OCI-LY1 (cell line): ENCODE measurements at regions not wholly inside any gene's neighbourhood (a gene's known extent, or its start where the extent isn't known, plus 50 kb on each side); places are given as distances from the start of the nearest gene placed in this dataset.

Experiments used
- H2AFZ ChIP-seq: fragments of 200-600 bp; sonication (generic), shearing (Covaris generic); 2 replicates; pipeline ENCODE4 v1.6.0; 2014; ENCODE audit warnings: antibody characterized with exemption, mild to moderate bottlenecking, low read length
- H3F3A ChIP-seq: fragments of 200-600 bp; sonication (generic), shearing (Covaris generic); 2 replicates; pipeline ENCODE4 v1.6.0; 2014; ENCODE audit warnings: mild to moderate bottlenecking, antibody characterized with exemption, low read length, moderate library complexity; ENCODE audit not compliant: insufficient read depth
- H3K27ac ChIP-seq: fragments of 200-600 bp; sonication (generic); 2 replicates; pipeline ENCODE4 v1.5.1; 2014; ENCODE audit warnings: low read length, mixed run types, mild to moderate bottlenecking, low read depth; ENCODE audit not compliant: poor library complexity, severe bottlenecking
- H3K27me3 ChIP-seq: fragments of 200-600 bp; sonication (generic); 2 replicates; pipeline ENCODE4 v1.6.0; 2014; ENCODE audit warnings: antibody characterized with exemption, mild to moderate bottlenecking, low read length, moderate library complexity; ENCODE audit not compliant: insufficient read depth
- H3K36me3 ChIP-seq: fragments of 200-600 bp; sonication (generic); 2 replicates; pipeline ENCODE4 v1.6.1; 2014; ENCODE audit warnings: mild to moderate bottlenecking, antibody characterized with exemption, low read length, moderate library complexity, mixed read lengths; ENCODE audit not compliant: insufficient read depth
- H3K4me1 ChIP-seq: fragments of 200-600 bp; sonication (generic); 2 replicates; pipeline ENCODE4 v1.5.1; 2014; ENCODE audit warnings: mild to moderate bottlenecking, low read length, moderate library complexity; ENCODE audit not compliant: insufficient read depth, severe bottlenecking
- H3K4me2 ChIP-seq: fragments of 200-600 bp; sonication (generic), shearing (Covaris generic); 2 replicates; pipeline ENCODE4 v1.6.1; 2014; ENCODE audit warnings: low read length
- H3K4me3 ChIP-seq: fragments of 200-600 bp; sonication (generic); 2 replicates; pipeline ENCODE4 v1.5.1; 2014; ENCODE audit warnings: low read length, low read depth, mild to moderate bottlenecking, mixed read lengths; ENCODE audit not compliant: poor library complexity, severe bottlenecking
- H3K79me2 ChIP-seq: fragments of 200-600 bp; shearing (Covaris generic); 2 replicates; pipeline ENCODE4 v1.6.1; 2016; ENCODE audit warnings: mixed run types, low read length, mixed read lengths; ENCODE audit not compliant: insufficient read depth
- H3K9ac ChIP-seq: fragments of 200-600 bp; sonication (generic), shearing (Covaris generic); 2 replicates; pipeline ENCODE4 v1.6.1; 2014; ENCODE audit warnings: mild to moderate bottlenecking, low read length, mixed read lengths
- H3K9me2 ChIP-seq: fragments of 200-600 bp; sonication (generic), shearing (Covaris generic); 2 replicates; pipeline ENCODE4 v1.6.1; 2014; ENCODE audit warnings: low read depth, mild to moderate bottlenecking, low read length, mixed read lengths
- H3K9me3 ChIP-seq: fragments of 200-600 bp; shearing (Covaris generic); 2 replicates; pipeline ENCODE4 v1.6.1; 2014; ENCODE audit warnings: low read length, mixed read lengths
- H4K20me1 ChIP-seq: fragments of 200-600 bp; sonication (generic), shearing (Covaris generic); 2 replicates; pipeline ENCODE4 v1.6.0; 2016; ENCODE audit warnings: mild to moderate bottlenecking, low read length; ENCODE audit not compliant: insufficient read depth
- CTCF ChIP-seq: fragments of 200-600 bp; sonication (generic), shearing (Covaris generic); IDR thresholded peaks from 2 replicates; pipeline ENCODE4 v1.5.1; 2017; ENCODE audit warnings: mild to moderate bottlenecking, antibody characterized with exemption, low read length, moderate library complexity, mixed read lengths
- EZH2 ChIP-seq: fragments of 200-600 bp; sonication (generic), shearing (Covaris generic); IDR thresholded peaks from 2 replicates; pipeline ENCODE4 v1.8.0; 2017; ENCODE audit warnings: borderline replicate concordance, mixed run types, mild to moderate bottlenecking, antibody characterized with exemption, low read length, moderate library complexity, mixed read lengths

GRCh38 chr20:51195419-51195901 is 172.6 kb upstream of the KCNG1 start:
- Histone ChIP-seq H2AFZ (no peak overlapping the region), H3K79me2 (no peaks in the 10 kb centered on the region), H4K20me1 (no peaks in the 10 kb centered on the region), H3K9ac (no peak overlapping the region), H3K4me1 (no peaks in the 10 kb centered on the region), H3K4me2 (no peak overlapping the region), H3K27me3 (no peaks in the 10 kb centered on the region; the same call in 1 of the 2 replicates), H3F3A (no peaks in the 10 kb centered on the region), H3K9me3 (no peaks in the 10 kb centered on the region), H3K27ac (no peak overlapping the region), H3K4me3 (no peak overlapping the region), H3K36me3 (no peaks in the 10 kb centered on the region), H3K9me2 (no peaks in the 10 kb centered on the region)
- TF ChIP-seq CTCF (no peak), EZH2 (no peak)

DNA sequence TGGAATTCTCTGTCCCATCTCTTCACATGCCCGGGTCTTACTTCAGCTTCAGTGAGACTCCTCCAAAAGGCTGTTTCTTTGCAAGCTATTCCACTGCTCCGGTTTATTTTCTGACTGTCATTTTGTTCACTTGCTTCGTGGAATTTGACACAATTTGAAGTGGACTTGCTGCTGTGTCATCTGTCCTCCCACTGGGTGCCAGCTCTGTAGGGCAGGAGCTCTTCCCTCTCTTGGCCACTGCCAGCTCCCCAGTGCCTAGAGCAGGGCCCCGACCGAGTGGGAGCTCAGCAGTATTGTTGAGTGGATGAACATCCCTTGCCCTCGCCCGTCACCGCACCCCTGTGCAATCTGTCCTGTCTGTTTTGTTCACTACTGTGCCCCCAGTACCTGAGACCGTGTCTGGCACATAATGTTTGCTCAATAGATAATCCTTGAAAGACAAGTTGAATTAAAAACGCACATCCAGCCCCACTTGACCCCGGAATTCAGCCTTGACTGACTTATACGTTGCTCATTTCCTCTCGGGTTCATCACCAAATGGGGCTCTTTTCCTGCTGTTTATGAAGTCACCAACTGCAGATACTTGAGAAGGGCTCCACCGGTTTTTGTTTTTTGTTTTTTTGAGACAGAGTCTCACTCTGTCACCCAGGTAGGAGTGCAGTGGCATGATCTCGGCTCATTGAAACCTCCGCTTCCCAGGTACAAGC is 170.3 kb upstream of the KCNG1 start:
- Histone ChIP-seq H3K27ac (no peak overlapping the region), H4K20me1 (no peaks in the 10 kb centered on the region), H3K9me2 (no peaks in the 10 kb centered on the region), H3K4me2 (no peak overlapping the region), H2AFZ (no peak overlapping the region), H3K9ac (no peak overlapping the region), H3K27me3 (no peaks in the 10 kb centered on the region; the same call in 1 of the 2 replicates), H3F3A (no peaks in the 10 kb centered on the region), H3K4me3 (no peak overlapping the region), H3K4me1 (no peaks in the 10 kb centered on the region), H3K9me3 (no peaks in the 10 kb centered on the region), H3K79me2 (no peaks in the 10 kb centered on the region), H3K36me3 (no peaks in the 10 kb centered on the region)
- TF ChIP-seq EZH2 (no peak), CTCF (no peak)

DNA sequence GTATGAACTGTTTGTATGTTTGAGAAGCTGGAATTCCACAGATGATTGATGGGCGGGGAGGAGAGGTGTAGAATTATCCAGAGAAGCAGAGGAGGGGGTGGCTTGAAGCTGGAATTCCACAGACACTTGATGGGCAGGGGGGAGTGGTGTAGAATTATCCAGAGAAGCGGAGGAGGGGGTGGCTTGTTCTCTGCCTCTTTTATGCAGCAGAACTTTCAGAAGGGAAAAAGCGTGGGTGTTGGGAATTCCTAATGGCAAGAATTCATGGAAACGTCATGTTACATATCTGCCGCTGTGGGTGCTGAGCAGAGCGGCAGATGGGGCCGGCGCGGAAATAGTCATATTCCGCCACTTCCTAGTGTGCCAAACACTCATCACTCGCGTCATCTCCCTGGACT is 167.9 kb upstream of the KCNG1 start:
- H3K4me1 ChIP-seq = no peaks in the 10 kb centered on the region
- no peaks in the 10 kb centered on the region for H3K36me3 ChIP-seq
- TF ChIP-seq EZH2 (no peak), CTCF (no peak)
- H3K27ac ChIP-seq = no peak overlapping the region
- H3K27me3 ChIP-seq = no peaks in the 10 kb centered on the region; the same call in 1 of the 2 replicates
- H3K9ac ChIP-seq = no peak overlapping the region
- H3K79me2 ChIP-seq = no peaks in the 10 kb centered on the region
- no peaks in the 10 kb centered on the region for H4K20me1 ChIP-seq
- H3K9me3 ChIP-seq = no peaks in the 10 kb centered on the region
- H3K4me2 ChIP-seq = no peak overlapping the region
- no peaks in the 10 kb centered on the region for H3F3A ChIP-seq
- no peak overlapping the region for H2AFZ ChIP-seq
- H3K9me2 ChIP-seq = no peaks in the 10 kb centered on the region
- no peak overlapping the region for H3K4me3 ChIP-seq
